ENCODE measurements at regions not wholly inside any gene's neighbourhood (a gene's known extent, or its start where the extent isn't known, plus 50 kb on each side); places are given as distances from the start of the nearest gene placed in this dataset.

DNA sequence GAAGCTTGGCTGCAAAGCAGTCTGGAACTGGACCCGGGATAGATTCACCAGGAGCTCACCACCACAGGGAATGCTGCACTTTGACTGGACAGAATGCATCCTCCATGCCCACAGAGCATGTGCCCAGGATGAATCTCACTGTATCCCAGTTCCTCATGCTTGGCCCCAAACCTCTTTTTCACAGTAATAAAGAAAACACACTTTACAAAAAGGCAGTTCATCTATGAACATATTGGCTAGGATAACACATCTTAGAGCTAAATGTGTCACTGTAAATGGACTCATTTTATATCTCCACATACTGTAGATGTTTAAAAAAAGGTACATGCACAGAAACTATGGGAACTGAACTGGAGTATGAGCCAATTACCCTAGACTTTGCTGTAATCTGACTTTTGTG is 266.9 kb downstream of the TOX3 start:
- Histone ChIP-seq H3K27ac (ENCODE audit: low read depth, low read length) (no peak overlapping the region), H3K4me3 (ENCODE audit: low read depth, low read length) (no peak overlapping the region), H2AFZ (ENCODE audit: low read length, unreplicated experiment) (no peak overlapping the region), H3K36me3 (ENCODE audit: insufficient read depth, low read length) (no peaks in the 10 kb centered on the region), H3K79me2 (ENCODE audit: control insufficient read depth, insufficient read depth, low read length, unreplicated experiment) (no peaks in the 10 kb centered on the region), H3K27me3 (ENCODE audit: insufficient read depth, low read length) (no peaks in the 10 kb centered on the region), H3K4me1 (ENCODE audit: control insufficient read depth, insufficient read depth, low read length, unreplicated experiment) (no peaks in the 10 kb centered on the region)

GRCh38 chr16:52271088-52271750 is 275.7 kb downstream of the TOX3 start:
- no peak overlapping the region for H3K27ac ChIP-seq (ENCODE audit: low read depth, low read length)

GRCh38 chr16:52265446-52265861 is 281.5 kb downstream of the TOX3 start:
- no peaks in the 10 kb centered on the region for H3K36me3 ChIP-seq (ENCODE audit: insufficient read depth, low read length)
- no peaks in the 10 kb centered on the region for H3K4me1 ChIP-seq (ENCODE audit: control insufficient read depth, insufficient read depth, low read length, unreplicated experiment)
- H3K4me3 ChIP-seq (ENCODE audit: low read depth, low read length): no peak overlapping the region
- no peak overlapping the region for H2AFZ ChIP-seq (ENCODE audit: low read length, unreplicated experiment)
- no peak overlapping the region for H3K27ac ChIP-seq (ENCODE audit: low read depth, low read length)
- no peaks in the 10 kb centered on the region for H3K79me2 ChIP-seq (ENCODE audit: control insufficient read depth, insufficient read depth, low read length, unreplicated experiment)
- no peaks in the 10 kb centered on the region for H3K27me3 ChIP-seq (ENCODE audit: insufficient read depth, low read length)

More at GRCh38 chr16:52271088-52271750, 275.7 kb downstream of the TOX3 start:
- H3K4me1 ChIP-seq (ENCODE audit: control insufficient read depth, insufficient read depth, low read length, unreplicated experiment): no peaks in the 10 kb centered on the region
- no peaks in the 10 kb centered on the region for H3K79me2 ChIP-seq (ENCODE audit: control insufficient read depth, insufficient read depth, low read length, unreplicated experiment)
- H3K27me3 ChIP-seq (ENCODE audit: insufficient read depth, low read length): no peaks in the 10 kb centered on the region
- no peak overlapping the region for H3K4me3 ChIP-seq (ENCODE audit: low read depth, low read length)
- no peaks in the 10 kb centered on the region for H3K36me3 ChIP-seq (ENCODE audit: insufficient read depth, low read length)
- H2AFZ ChIP-seq (ENCODE audit: low read length, unreplicated experiment): no peak overlapping the region

DNA sequence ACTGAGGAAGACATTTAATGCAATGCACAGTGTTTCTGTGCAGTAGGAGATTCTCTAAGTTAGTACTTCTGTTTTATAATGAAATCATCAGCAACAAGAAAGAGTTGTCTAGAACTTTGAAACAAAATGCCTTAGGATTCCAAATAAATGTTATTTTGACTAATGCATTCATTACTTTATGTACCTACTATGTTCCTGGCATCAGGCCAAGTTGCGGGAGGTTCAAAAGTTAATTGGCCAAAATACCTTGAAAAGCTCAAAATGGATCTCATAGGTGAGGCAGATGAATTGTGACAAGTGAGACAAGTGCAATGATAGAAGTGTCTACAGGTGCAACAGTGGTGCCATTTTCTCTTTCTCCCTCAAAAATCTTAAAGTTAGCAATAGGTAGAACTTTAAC is 289.4 kb downstream of the TOX3 start:
- Histone ChIP-seq H3K27me3 (ENCODE audit: insufficient read depth, low read length) (no peaks in the 10 kb centered on the region), H3K27ac (ENCODE audit: low read depth, low read length) (no peak overlapping the region), H3K4me1 (ENCODE audit: control insufficient read depth, insufficient read depth, low read length, unreplicated experiment) (no peaks in the 10 kb centered on the region), H3K79me2 (ENCODE audit: control insufficient read depth, insufficient read depth, low read length, unreplicated experiment) (no peaks in the 10 kb centered on the region), H3K4me3 (ENCODE audit: low read depth, low read length) (no peak overlapping the region), H3K36me3 (ENCODE audit: insufficient read depth, low read length) (no peaks in the 10 kb centered on the region), H2AFZ (ENCODE audit: low read length, unreplicated experiment) (no peak overlapping the region)

DNA sequence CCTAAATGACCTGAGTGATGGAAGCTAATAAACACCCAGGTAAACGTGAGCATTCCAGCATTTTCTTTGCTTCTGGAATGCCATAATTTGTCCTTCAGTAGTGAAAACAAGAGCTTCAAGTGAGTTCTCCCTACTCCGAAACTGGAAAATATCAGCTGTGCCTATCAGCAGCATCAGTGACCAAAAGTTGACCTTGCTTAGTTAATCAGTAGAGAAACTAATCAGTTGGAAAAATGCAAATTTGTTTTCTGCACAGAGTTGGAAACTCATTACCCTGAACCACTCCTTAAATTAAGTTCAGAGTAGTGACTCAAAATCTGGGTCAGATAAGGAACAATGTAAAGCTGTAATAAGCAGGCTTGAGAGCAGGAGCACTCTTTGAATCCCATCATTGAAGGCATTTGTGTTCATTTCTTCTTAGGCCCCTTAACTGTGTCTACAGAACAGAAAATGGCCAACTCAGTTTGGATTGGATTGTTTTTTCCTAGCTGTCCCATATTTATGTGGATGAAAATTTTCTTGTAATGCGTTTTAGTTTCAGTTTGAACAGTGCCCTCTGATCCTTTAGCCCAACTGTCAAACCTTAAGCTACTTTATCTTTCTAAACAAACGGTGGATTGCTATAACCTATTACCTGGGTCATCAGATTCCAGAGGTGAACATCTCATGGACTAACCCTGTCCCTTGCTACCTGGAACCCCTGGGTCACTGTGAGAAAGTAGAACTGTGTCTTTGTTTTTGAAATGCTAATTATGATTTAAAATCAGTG is 290.4 kb downstream of the TOX3 start:
- Histone ChIP-seq H2AFZ (ENCODE audit: low read length, unreplicated experiment) (no peak overlapping the region), H3K27ac (ENCODE audit: low read depth, low read length) (no peak overlapping the region), H3K4me3 (ENCODE audit: low read depth, low read length) (no peak overlapping the region), H3K27me3 (ENCODE audit: insufficient read depth, low read length) (no peaks in the 10 kb centered on the region), H3K4me1 (ENCODE audit: control insufficient read depth, insufficient read depth, low read length, unreplicated experiment) (no peaks in the 10 kb centered on the region), H3K36me3 (ENCODE audit: insufficient read depth, low read length) (no peaks in the 10 kb centered on the region), H3K79me2 (ENCODE audit: control insufficient read depth, insufficient read depth, low read length, unreplicated experiment) (no peaks in the 10 kb centered on the region)

- no peaks in the 10 kb centered on the region for H3K4me1 ChIP-seq (ENCODE audit: control insufficient read depth, insufficient read depth, low read length, unreplicated experiment)
- no peaks in the 10 kb centered on the region for H3K79me2 ChIP-seq (ENCODE audit: control insufficient read depth, insufficient read depth, low read length, unreplicated experiment)
- H3K4me3 ChIP-seq (ENCODE audit: low read depth, low read length): no peak overlapping the region
- no peak overlapping the region for H2AFZ ChIP-seq (ENCODE audit: low read length, unreplicated experiment)
- H3K27me3 ChIP-seq (ENCODE audit: insufficient read depth, low read length): no peaks in the 10 kb centered on the region
- no peak overlapping the region for H3K27ac ChIP-seq (ENCODE audit: low read depth, low read length)
- H3K36me3 ChIP-seq (ENCODE audit: insufficient read depth, low read length): no peaks in the 10 kb centered on the region
These were observed 292.2 kb downstream of the TOX3 start for GRCh38 chr16:52254746-52255145.

- Histone ChIP-seq H3K79me2 (ENCODE audit: control insufficient read depth, insufficient read depth, low read length, unreplicated experiment) (no peaks in the 10 kb centered on the region), H2AFZ (ENCODE audit: low read length, unreplicated experiment) (no peak overlapping the region), H3K27me3 (ENCODE audit: insufficient read depth, low read length) (no peaks in the 10 kb centered on the region), H3K4me1 (ENCODE audit: control insufficient read depth, insufficient read depth, low read length, unreplicated experiment) (no peaks in the 10 kb centered on the region), H3K27ac (ENCODE audit: low read depth, low read length) (no peak overlapping the region), H3K36me3 (ENCODE audit: insufficient read depth, low read length) (no peaks in the 10 kb centered on the region), H3K4me3 (ENCODE audit: low read depth, low read length) (no peak overlapping the region)
These were observed 294.3 kb downstream of the TOX3 start for GRCh38 chr16:52252680-52253079.

DNA sequence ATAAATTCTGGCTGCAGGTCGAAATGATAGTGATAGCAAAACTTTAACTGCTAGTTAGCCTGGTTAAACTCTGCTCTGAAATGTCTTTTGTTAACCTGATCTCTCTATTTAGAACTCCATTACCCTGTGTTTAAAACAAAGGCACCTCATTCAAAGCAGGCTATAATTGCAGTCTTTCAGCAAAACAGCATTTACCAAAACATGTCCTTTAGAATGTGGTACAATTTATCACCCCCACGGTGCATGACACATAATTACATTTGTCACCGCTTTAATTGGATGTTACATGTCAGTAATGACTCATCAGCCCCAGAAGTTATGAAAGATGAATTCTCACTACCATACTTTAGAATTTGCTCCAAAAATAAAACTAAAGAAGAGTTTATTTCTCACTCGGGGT is 295.4 kb downstream of the TOX3 start:
- Histone ChIP-seq H3K4me3 (ENCODE audit: low read depth, low read length) (no peak overlapping the region), H3K4me1 (ENCODE audit: control insufficient read depth, insufficient read depth, low read length, unreplicated experiment) (no peaks in the 10 kb centered on the region), H2AFZ (ENCODE audit: low read length, unreplicated experiment) (no peak overlapping the region), H3K79me2 (ENCODE audit: control insufficient read depth, insufficient read depth, low read length, unreplicated experiment) (no peaks in the 10 kb centered on the region), H3K27me3 (ENCODE audit: insufficient read depth, low read length) (no peaks in the 10 kb centered on the region), H3K36me3 (ENCODE audit: insufficient read depth, low read length) (no peaks in the 10 kb centered on the region), H3K27ac (ENCODE audit: low read depth, low read length) (no peak overlapping the region)

GRCh38 chr16:52247737-52248136 is 299.2 kb downstream of the TOX3 start:
- H3K79me2 ChIP-seq (ENCODE audit: control insufficient read depth, insufficient read depth, low read length, unreplicated experiment): no peaks in the 10 kb centered on the region
- no peaks in the 10 kb centered on the region for H3K4me1 ChIP-seq (ENCODE audit: control insufficient read depth, insufficient read depth, low read length, unreplicated experiment)
- no peak overlapping the region for H2AFZ ChIP-seq (ENCODE audit: low read length, unreplicated experiment)
- no peak overlapping the region for H3K27ac ChIP-seq (ENCODE audit: low read depth, low read length)
- H3K36me3 ChIP-seq (ENCODE audit: insufficient read depth, low read length): no peaks in the 10 kb centered on the region
- no peak overlapping the region for H3K4me3 ChIP-seq (ENCODE audit: low read depth, low read length)
- H3K27me3 ChIP-seq (ENCODE audit: insufficient read depth, low read length): no peaks in the 10 kb centered on the region

GRCh38 chr16:52238710-52239109 is 308.2 kb downstream of the TOX3 start:
- no peak overlapping the region for H3K4me3 ChIP-seq (ENCODE audit: low read depth, low read length)
- no peak overlapping the region for H3K27ac ChIP-seq (ENCODE audit: low read depth, low read length)
- H2AFZ ChIP-seq (ENCODE audit: low read length, unreplicated experiment): no peak overlapping the region
- no peaks in the 10 kb centered on the region for H3K27me3 ChIP-seq (ENCODE audit: insufficient read depth, low read length)
- H3K4me1 ChIP-seq (ENCODE audit: control insufficient read depth, insufficient read depth, low read length, unreplicated experiment): no peaks in the 10 kb centered on the region
- H3K79me2 ChIP-seq (ENCODE audit: control insufficient read depth, insufficient read depth, low read length, unreplicated experiment): no peaks in the 10 kb centered on the region
- H3K36me3 ChIP-seq (ENCODE audit: insufficient read depth, low read length): no peaks in the 10 kb centered on the region

DNA sequence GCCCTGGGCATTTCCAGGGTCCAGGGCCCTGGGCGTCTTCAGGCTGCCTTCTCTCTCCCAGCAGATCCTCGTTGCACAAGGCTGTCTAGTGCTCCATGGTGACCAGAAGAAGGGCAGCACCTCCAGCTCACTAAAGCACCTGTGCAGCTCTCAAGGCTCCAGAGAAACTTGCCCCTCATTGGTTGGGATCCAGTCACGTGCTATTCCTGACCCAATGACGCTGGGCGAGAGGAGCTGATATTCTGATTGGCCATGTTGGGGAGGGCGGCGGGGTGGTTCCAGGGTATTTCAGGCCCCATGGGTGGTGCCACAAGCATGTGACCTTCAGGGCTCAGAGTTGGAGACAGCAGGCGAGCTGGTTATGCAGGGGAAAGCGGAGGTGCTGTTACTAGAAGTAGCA is 309.1 kb downstream of the TOX3 start:
- no peaks in the 10 kb centered on the region for H3K79me2 ChIP-seq (ENCODE audit: control insufficient read depth, insufficient read depth, low read length, unreplicated experiment)
- no peak overlapping the region for H3K4me3 ChIP-seq (ENCODE audit: low read depth, low read length)
- H2AFZ ChIP-seq (ENCODE audit: low read length, unreplicated experiment): no peak overlapping the region
- no peaks in the 10 kb centered on the region for H3K4me1 ChIP-seq (ENCODE audit: control insufficient read depth, insufficient read depth, low read length, unreplicated experiment)
- no peaks in the 10 kb centered on the region for H3K36me3 ChIP-seq (ENCODE audit: insufficient read depth, low read length)
- no peak overlapping the region for H3K27ac ChIP-seq (ENCODE audit: low read depth, low read length)
- no peaks in the 10 kb centered on the region for H3K27me3 ChIP-seq (ENCODE audit: insufficient read depth, low read length)
